Keratinocyte (primary cell): ENCODE measurements at regions not wholly inside any gene's neighbourhood (a gene's known extent, or its start where the extent isn't known, plus 50 kb on each side); places are given as distances from the start of the nearest gene placed in this dataset.

Source experiments
- DNase-seq: peaks from one replicate; pipeline ENCODE4 v3.0.0-alpha.2; 2011; ENCODE audit warnings: low read depth, missing footprints, low spot score
- FAIRE-seq: peaks from 2 replicates; lab custom pipeline; 2011; peaks lifted over from hg19 to GRCh38; lab: Jason Lieb, UNC
- H2AFZ ChIP-seq: 2 replicates; pipeline ENCODE4 v1.6.0; 2012; ENCODE audit warnings: low read length, control low read depth, inconsistent platforms; ENCODE audit not compliant: control insufficient read depth
- H3K27ac ChIP-seq: 2 replicates; pipeline ENCODE4 v1.5.1; 2011; ENCODE audit warnings: low read length; ENCODE audit not compliant: control insufficient read depth, insufficient read depth
- H3K27me3 ChIP-seq: 3 replicates; pipeline ENCODE4 v1.6.0; 2011; ENCODE audit warnings: low read length; ENCODE audit not compliant: control insufficient read depth, insufficient read depth; ENCODE audit errors: extremely low read depth
- H3K36me3 ChIP-seq, 2 experiments: 2 replicates in 1 of 2; 3 replicates in 1 of 2; pipeline ENCODE4 v1.5.1; 2011; ENCODE audit warnings: low read length in 2 of 2, mild to moderate bottlenecking in 1 of 2; ENCODE audit not compliant: control insufficient read depth in 2 of 2, insufficient read depth in 2 of 2; ENCODE audit errors: extremely low read depth in 1 of 2
- H3K4me1 ChIP-seq: 3 replicates; pipeline ENCODE4 v1.5.1; 2011; ENCODE audit warnings: low read length; ENCODE audit not compliant: control insufficient read depth, insufficient read depth; ENCODE audit errors: extremely low read depth
- H3K4me2 ChIP-seq: 3 replicates; pipeline ENCODE4 v1.6.0; 2011; ENCODE audit warnings: low read depth, low read length; ENCODE audit not compliant: control insufficient read depth, insufficient read depth; ENCODE audit errors: extremely low read depth
- H3K4me3 ChIP-seq, 3 experiments: fragments of 200-600 bp in 1 of 3; sonication (generic) in 1 of 3; 2 replicates in 2 of 3; 3 replicates in 1 of 3; pipeline ENCODE4 v1.5.1; 2011 to 2016; ENCODE audit warnings: low read length in 3 of 3, mild to moderate bottlenecking in 3 of 3, control low read depth in 2 of 3, inconsistent platforms in 1 of 3, low read depth in 1 of 3, mixed read lengths in 1 of 3, mixed run types in 1 of 3, moderate library complexity in 1 of 3; ENCODE audit not compliant: control insufficient read depth in 2 of 3, insufficient read depth in 2 of 3; ENCODE audit errors: extremely low read depth in 1 of 3
- H3K79me2 ChIP-seq: 2 replicates; pipeline ENCODE4 v1.6.0; 2012; ENCODE audit warnings: low read length; ENCODE audit not compliant: control insufficient read depth, insufficient read depth
- H3K9ac ChIP-seq: 3 replicates; pipeline ENCODE4 v1.6.0; 2011; ENCODE audit warnings: low read length; ENCODE audit not compliant: control insufficient read depth, insufficient read depth; ENCODE audit errors: extremely low read depth
- H3K9me1 ChIP-seq: 3 replicates; pipeline ENCODE4 v1.6.0; 2011; ENCODE audit warnings: low read length; ENCODE audit not compliant: control insufficient read depth, insufficient read depth; ENCODE audit errors: extremely low read depth
- H3K9me3 ChIP-seq: 2 replicates; pipeline ENCODE4 v1.5.1; 2012; ENCODE audit warnings: low read depth, low read length; ENCODE audit not compliant: control insufficient read depth
- H4K20me1 ChIP-seq: 3 replicates; pipeline ENCODE4 v1.6.0; 2011; ENCODE audit warnings: low read length; ENCODE audit not compliant: control insufficient read depth, insufficient read depth; ENCODE audit errors: extremely low read depth
- CTCF ChIP-seq, 3 experiments: IDR thresholded peaks in 1 of 3; conservative IDR thresholded peaks in 1 of 3; optimal IDR thresholded peaks in 1 of 3; 2 replicates in 2 of 3; 3 replicates in 1 of 3; pipeline versions ENCODE3 to v1.5.1; 2011; ENCODE audit warnings: low read length in 3 of 3, mild to moderate bottlenecking in 3 of 3, moderate library complexity in 2 of 3, control low read depth in 1 of 3, inconsistent platforms in 1 of 3; ENCODE audit not compliant: insufficient read depth in 2 of 3; ENCODE audit errors: extremely low read depth in 1 of 3
- EZH2 ChIP-seq: IDR thresholded peaks from one replicate; pipeline ENCODE4 v1.6.1; 2012; ENCODE audit warnings: inconsistent platforms, mild to moderate bottlenecking, low read length, moderate library complexity
- dilution Hi-C: fragments of 300-500 bp; cut with MboI; formaldehyde crosslinking; loops from one replicate; pipeline ENCODE4 v1.7.0; 2020; ENCODE audit warnings: low sequenced_read_pairs; ENCODE audit not compliant: extremely low pct_ligation_motif_present

- Histone ChIP-seq H3K9me1 (no peaks in the 10 kb centered on the region), H3K4me1 (no peaks in the 10 kb centered on the region), H3K36me3 (no peaks in the 10 kb centered on the region), H3K27me3 (no peaks in the 10 kb centered on the region), H4K20me1 (no peaks in the 10 kb centered on the region), H3K27ac (no peak overlapping the region), H3K9ac (no peak overlapping the region), H3K79me2 (no peaks in the 10 kb centered on the region), H3K4me2 (no peak overlapping the region), H3K9me3 (peaks cover 4% of the 10 kb centered on the region), H3K4me3 (no peak overlapping the region), H2AFZ (no peak overlapping the region)
- no peak for TF ChIP-seq CTCF (optimal IDR thresholded peaks at IDR 0.05 in 1 of 3, IDR thresholded peaks at IDR 0.05 in 1 of 3, conservative IDR thresholded peaks at IDR 0.05 in 1 of 3; ENCODE audit: extremely low read depth in 1 of 3, insufficient read depth in 2 of 3, low read length in 3 of 3)
- TF ChIP-seq EZH2: no peak
- FAIRE-seq (no peak), DNase-seq (no peak)
- dilution Hi-C loops: no loop called here
These were observed 140.8 kb upstream of the COL3A1 start for GRCh38 chr2:188833331-188833730.

GRCh38 chr2:188833799-188834198, 140.4 kb upstream of the COL3A1 start:
- Histone ChIP-seq H3K9ac (no peak overlapping the region), H3K27me3 (no peaks in the 10 kb centered on the region), H2AFZ (no peak overlapping the region), H3K79me2 (no peaks in the 10 kb centered on the region), H3K4me1 (no peaks in the 10 kb centered on the region), H3K9me3 (peaks cover 4% of the 10 kb centered on the region), H3K9me1 (no peaks in the 10 kb centered on the region), H3K27ac (no peak overlapping the region), H3K36me3 (no peaks in the 10 kb centered on the region), H4K20me1 (no peaks in the 10 kb centered on the region), H3K4me2 (no peak overlapping the region), H3K4me3 (no peak overlapping the region)
- dilution Hi-C loops: no loop called here
- TF ChIP-seq CTCF (optimal IDR thresholded peaks at IDR 0.05 in 1 of 3, IDR thresholded peaks at IDR 0.05 in 1 of 3, conservative IDR thresholded peaks at IDR 0.05 in 1 of 3; ENCODE audit: extremely low read depth in 1 of 3, insufficient read depth in 2 of 3, low read length in 3 of 3) (no peak), EZH2 (no peak)
- FAIRE-seq (no peak), DNase-seq (no peak)
